Vagina (tissue), 2 donors: ENCODE measurements at regions not wholly inside any gene's neighbourhood (a gene's known extent, or its start where the extent isn't known, plus 50 kb on each side); places are given as distances from the start of the nearest gene placed in this dataset.

Experiments used
- POLR2A ChIP-seq, 2 donors: fragments of 450-650 bp; IDR thresholded peaks; one replicate each; pipeline ENCODE4 v1.6.1; 2017; ENCODE audit warnings: antibody characterized with exemption in 2 of 2, mild to moderate bottlenecking in 2 of 2, moderate library complexity in 2 of 2
- POLR2AphosphoS5 ChIP-seq, 2 donors: sonication (generic); formaldehyde crosslinking; IDR thresholded peaks; one replicate each; pipeline ENCODE4 v1.9.0; 2017; ENCODE audit warnings: antibody characterized with exemption in 2 of 2, mild to moderate bottlenecking in 2 of 2, low read depth in 1 of 2; ENCODE audit not compliant: insufficient read depth in 1 of 2
- TF ChIP-seq, protein P1 (sequence below), 3 experiments: fragments of 450-650 bp in 2 of 3; fragments of 200-600 bp in 1 of 3; sonication (generic) in 1 of 3; IDR thresholded peaks; one replicate each; pipeline ENCODE4 v1.5.1; 2017 to 2019; ENCODE audit warnings: antibody characterized with exemption in 3 of 3, mild to moderate bottlenecking in 2 of 3, moderate library complexity in 2 of 3

DNA sequence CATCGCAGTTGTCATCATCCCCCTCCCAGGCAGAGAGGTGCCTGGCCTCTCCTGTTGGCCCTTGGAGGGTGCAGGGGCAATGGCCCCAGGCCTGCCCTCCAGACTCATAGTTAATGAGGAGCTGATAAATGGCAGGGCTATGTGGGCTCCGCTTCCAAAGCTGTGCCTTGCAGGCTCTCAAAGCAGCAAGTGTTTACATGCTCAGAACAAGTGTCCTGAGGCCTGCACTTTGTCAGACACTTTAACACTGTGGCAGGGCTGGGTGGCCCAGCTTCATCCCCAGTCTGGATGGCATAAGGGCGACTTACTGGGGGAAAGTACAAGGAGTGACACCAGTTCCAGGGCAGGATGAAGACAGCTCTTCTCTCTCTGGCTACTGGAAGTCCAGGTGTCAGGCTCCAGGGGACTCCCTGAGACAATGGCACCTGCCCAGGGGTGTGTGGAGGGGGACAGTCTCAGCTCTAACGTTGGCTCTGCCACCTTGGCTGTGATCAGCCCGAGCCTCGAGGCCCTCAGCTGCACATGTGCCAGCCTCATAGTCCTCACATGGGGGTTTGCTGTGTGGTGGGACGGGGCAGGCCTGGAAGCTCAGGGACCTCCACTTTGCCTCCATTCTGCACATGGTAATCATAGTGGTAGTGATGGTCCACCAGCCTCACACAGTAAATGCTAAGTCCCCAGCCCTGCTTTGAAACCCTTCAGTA lies 153.4 kb downstream of the BARX1 start:
- TF ChIP-seq, protein P1, sequence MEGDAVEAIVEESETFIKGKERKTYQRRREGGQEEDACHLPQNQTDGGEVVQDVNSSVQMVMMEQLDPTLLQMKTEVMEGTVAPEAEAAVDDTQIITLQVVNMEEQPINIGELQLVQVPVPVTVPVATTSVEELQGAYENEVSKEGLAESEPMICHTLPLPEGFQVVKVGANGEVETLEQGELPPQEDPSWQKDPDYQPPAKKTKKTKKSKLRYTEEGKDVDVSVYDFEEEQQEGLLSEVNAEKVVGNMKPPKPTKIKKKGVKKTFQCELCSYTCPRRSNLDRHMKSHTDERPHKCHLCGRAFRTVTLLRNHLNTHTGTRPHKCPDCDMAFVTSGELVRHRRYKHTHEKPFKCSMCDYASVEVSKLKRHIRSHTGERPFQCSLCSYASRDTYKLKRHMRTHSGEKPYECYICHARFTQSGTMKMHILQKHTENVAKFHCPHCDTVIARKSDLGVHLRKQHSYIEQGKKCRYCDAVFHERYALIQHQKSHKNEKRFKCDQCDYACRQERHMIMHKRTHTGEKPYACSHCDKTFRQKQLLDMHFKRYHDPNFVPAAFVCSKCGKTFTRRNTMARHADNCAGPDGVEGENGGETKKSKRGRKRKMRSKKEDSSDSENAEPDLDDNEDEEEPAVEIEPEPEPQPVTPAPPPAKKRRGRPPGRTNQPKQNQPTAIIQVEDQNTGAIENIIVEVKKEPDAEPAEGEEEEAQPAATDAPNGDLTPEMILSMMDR (IDR thresholded peaks at IDR 0.05), result no peak
- TF ChIP-seq POLR2A (IDR thresholded peaks at IDR 0.05), result no peak
- TF ChIP-seq POLR2AphosphoS5 (IDR thresholded peaks at IDR 0.05; ENCODE audit: insufficient read depth in 1 of 2, low read depth in 1 of 2), result no peak
